Cardiac fibroblast (primary cell): ENCODE measurements at regions not wholly inside any gene's neighbourhood (a gene's known extent, or its start where the extent isn't known, plus 50 kb on each side); places are given as distances from the start of the nearest gene placed in this dataset.
A peak's percentile ranks its signal among the peaks of the same experiment; 100 is the strongest.
"Not testable (repeated sequence)": the region's sequence is repeated elsewhere in the genome, so short reads cannot be mapped to it uniquely, and the experiment has no call there.

Source experiments
- DNase-seq, 2 donors: peaks; one replicate each; pipeline versions ENCODE4 v3.0.0 to v3.0.0-alpha.2; 2010; ENCODE audit warnings: low read depth in 2 of 2
- H3K4me3 ChIP-seq, 2 donors: replicated peaks in 1 of 2; 1 replicate in 1 of 2; 2 replicates in 1 of 2; pipeline ENCODE4 v1.5.1; 2011; ENCODE audit warnings: low read depth in 2 of 2, low read length in 2 of 2, mild to moderate bottlenecking in 2 of 2, moderate library complexity in 1 of 2
- CTCF ChIP-seq: IDR thresholded peaks from one replicate; pipeline ENCODE4 v1.5.1; 2011; ENCODE audit warnings: low read depth, mild to moderate bottlenecking, low read length, inconsistent platforms

GRCh38 chr2:19176172-19176852 is 182.1 kb downstream of the OSR1 start:
- H3K4me3 ChIP-seq: no peak overlapping the region
- no peak for TF ChIP-seq CTCF
- DNase-seq: no peak

GRCh38 chr2:19174176-19174575 is 184.2 kb downstream of the OSR1 start:
- TF ChIP-seq CTCF: no peak
- H3K4me3 ChIP-seq: no peak overlapping the region
- no peak for DNase-seq

GRCh38 chr2:19171409-19171808 is 187.0 kb downstream of the OSR1 start:
- no peak overlapping the region for H3K4me3 ChIP-seq
- peak in 1 of 2 donors; percentile 24 for DNase-seq
- no peak for TF ChIP-seq CTCF

GRCh38 chr2:19169134-19169768 is 189.2 kb downstream of the OSR1 start:
- H3K4me3 ChIP-seq: no peak overlapping the region
- no peak for TF ChIP-seq CTCF

GRCh38 chr2:19164099-19164498 is 194.3 kb downstream of the OSR1 start:
- not testable (repeated sequence) for H3K4me3 ChIP-seq, DNase-seq

More at GRCh38 chr2:19169134-19169768, 189.2 kb downstream of the OSR1 start:
- DNase-seq: no peak

GRCh38 chr2:19158896-19159295 is 199.5 kb downstream of the OSR1 start:
- DNase-seq: no peak
- no peak overlapping the region for H3K4me3 ChIP-seq

More at GRCh38 chr2:19158896-19159295, 199.5 kb downstream of the OSR1 start:
- TF ChIP-seq CTCF: no peak
